ENCODE measurements at regions not wholly inside any gene's neighbourhood (a gene's known extent, or its start where the extent isn't known, plus 50 kb on each side); places are given as distances from the start of the nearest gene placed in this dataset.

DNA sequence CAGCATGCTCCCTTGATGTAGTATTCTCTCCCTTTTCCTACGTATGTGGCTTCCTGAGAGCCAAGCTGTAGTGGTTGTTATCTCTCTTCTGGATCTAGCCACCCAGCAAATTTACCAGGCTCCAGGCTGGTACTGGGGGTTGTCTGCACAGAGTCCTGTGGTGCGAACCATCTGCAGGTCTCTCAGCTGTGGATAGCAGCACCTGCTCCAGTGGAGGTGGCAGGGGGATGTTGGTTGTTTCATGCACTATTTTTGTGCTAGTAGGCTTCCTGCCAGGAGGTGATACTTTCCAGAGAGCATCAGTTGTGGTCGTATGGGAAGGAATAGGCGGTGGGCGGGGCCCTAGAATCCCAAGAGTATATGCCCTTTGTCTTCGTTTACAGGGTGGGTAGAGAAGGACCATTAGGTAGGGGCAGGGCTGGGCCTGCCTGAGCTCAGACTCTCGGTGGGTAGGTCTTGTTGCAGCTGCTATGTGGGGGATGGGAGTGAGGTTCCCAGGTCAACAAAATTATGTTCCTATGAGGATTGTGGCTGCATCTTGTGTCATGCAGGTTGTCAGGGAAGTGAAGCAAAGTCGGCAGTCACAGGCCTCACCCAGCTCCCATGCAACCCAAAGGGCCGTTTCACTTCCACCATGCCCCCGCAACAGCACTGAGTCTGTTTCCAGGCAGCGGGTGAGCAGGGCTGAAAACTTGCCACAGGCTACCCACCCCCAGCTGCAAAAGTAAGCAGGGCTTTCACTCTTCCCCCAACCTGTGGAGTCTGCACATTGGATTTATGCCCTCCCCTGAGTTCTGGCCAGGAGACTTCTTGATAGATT, 1139.5 kb downstream of the BCL11A start:
- ChIA-PET POLR2A (no interaction called here), RAD21 (ENCODE audit: unreplicated experiment) (no interaction called here), SMC1A (ENCODE audit: uncharacterized antibody, unreplicated experiment) (interaction anchor here (0.7 kb wide), 1 partner anchor 12 kb away, joined by 3 read pairs; no protein-coding TSS in a partner anchor), CTCF (no interaction called here)
- FAIRE-seq (no peak), DNase-seq (ENCODE audit: low read depth, low spot score) (no peak), ATAC-seq (no peak; the same call in 2 of the 3 replicates)
- Histone ChIP-seq H3K4me1 (ENCODE audit: control insufficient read depth, insufficient read depth, low read length) (no peaks in the 10 kb centered on the region), H3K4me2 (ENCODE audit: control insufficient read depth, insufficient read depth) (no peak overlapping the region), H3K27me3 (replicated peaks in 1 of 2; ENCODE audit: control insufficient read depth in 2 of 2, insufficient read depth in 2 of 2, low read length in 1 of 2) (no peaks in the 10 kb centered on the region), H2AFZ (ENCODE audit: control insufficient read depth, low read depth, low read length) (no peak overlapping the region), H3K79me2 (ENCODE audit: control insufficient read depth, insufficient read depth, low read length) (no peaks in the 10 kb centered on the region), H3K9ac (ENCODE audit: control insufficient read depth, insufficient read depth, low read length) (no peak overlapping the region), H3K36me3 (ENCODE audit: control insufficient read depth in 2 of 2, insufficient read depth in 2 of 2, low read length in 1 of 2) (no peaks in the 10 kb centered on the region), H3K27ac (ENCODE audit: control insufficient read depth, insufficient read depth) (no peak overlapping the region), H3K9me3 (replicated peaks; ENCODE audit: control insufficient read depth, insufficient read depth, low read length) (no peaks in the 10 kb centered on the region), H4K20me1 (ENCODE audit: control insufficient read depth, insufficient read depth) (no peaks in the 10 kb centered on the region), H3K4me3 (no peak overlapping the region)
- TF ChIP-seq CEBPB (IDR thresholded peaks at IDR 0.05; ENCODE audit: borderline replicate concordance in 1 of 2, low read depth in 2 of 2, low read length in 2 of 2), result no peak
- no peak for TF ChIP-seq SREBF1 (IDR thresholded peaks at IDR 0.05; ENCODE audit: low read length)
- TF ChIP-seq EGR1 (IDR thresholded peaks at IDR 0.05; ENCODE audit: borderline replicate concordance in 1 of 2, low read depth in 2 of 2, low read length in 2 of 2), result no peak
- no peak for TF ChIP-seq ZNF24 (IDR thresholded peaks at IDR 0.05)
- no peak for TF ChIP-seq ZBTB40 (IDR thresholded peaks at IDR 0.05; ENCODE audit: borderline replicate concordance)
- in situ Hi-C loops (cut with MboI), result no loop called here
- WGBS (ENCODE audit: insufficient coverage, insufficient replicate concordance, low lambda C conversion rate, missing lambda C conversion rate), result 2% methylated on average over 11 of the region's 11 CpGs
- BruUV-seq (replicated peaks), result no TSS peak
- intact Hi-C loops (cut with micrococcal nuclease; ENCODE audit: unreplicated experiment), result no loop called here

Measured in GM12878 (cell line).